Spleen (tissue), 7 donors: ENCODE measurements at regions not wholly inside any gene's neighbourhood (a gene's known extent, or its start where the extent isn't known, plus 50 kb on each side); places are given as distances from the start of the nearest gene placed in this dataset.

Source experiments
- CTCF ChIP-seq, 11 experiments: fragments of 200-600 bp in 7 of 11; fragments of 450-650 bp in 4 of 11; sonication (generic) in 4 of 11; IDR thresholded peaks in 8 of 11; conservative IDR thresholded peaks in 3 of 11; 1 replicate in 7 of 11; 2 replicates in 4 of 11; pipeline versions ENCODE4 v1.4.0 to v1.8.0; 2016 to 2021; ENCODE audit warnings: antibody characterized with exemption in 11 of 11, inconsistent platforms in 4 of 11, mild to moderate bottlenecking in 1 of 11
- POLR2A ChIP-seq, 3 donors: fragments of 450-650 bp; IDR thresholded peaks; one replicate each; pipeline ENCODE4 v1.5.1; 2017; ENCODE audit warnings: antibody characterized with exemption in 3 of 3, mild to moderate bottlenecking in 1 of 3
- POLR2AphosphoS5 ChIP-seq, 3 donors: sonication (generic); formaldehyde crosslinking; IDR thresholded peaks; one replicate each; pipeline ENCODE4 v1.5.1; 2017; ENCODE audit warnings: antibody characterized with exemption in 3 of 3
- donor health status: DM: no; HTN: no; CAD: no; lungs with moderate emphysema.
- donor health status: DM: no; HTN: no; CAD: no.
- donor health status: DM: no; HTN: no; CAD: no.

DNA sequence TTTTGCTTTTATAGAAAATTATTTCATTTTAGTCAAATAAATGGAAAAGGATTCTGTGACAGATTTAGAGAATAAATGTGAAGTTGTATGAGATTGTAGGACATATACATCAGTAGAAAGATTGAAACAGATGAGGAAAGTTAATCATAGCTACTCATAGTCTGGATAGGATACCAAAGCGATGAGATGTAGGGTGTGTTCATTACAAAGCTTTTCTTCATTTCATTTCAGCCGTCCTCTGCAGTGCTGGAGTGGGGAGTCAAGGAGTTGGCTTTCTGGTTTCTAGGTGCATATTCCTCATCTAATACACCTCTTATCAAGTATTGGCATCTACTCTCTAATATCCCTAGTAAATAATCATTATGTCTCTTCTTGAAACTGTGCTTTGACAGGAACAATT lies 149.5 kb upstream of the NEGR1 start:
- TF ChIP-seq CTCF (IDR thresholded peaks at IDR 0.05 in 8 of 11, conservative IDR thresholded peaks at IDR 0.05 in 3 of 11) (no peak), POLR2AphosphoS5 (IDR thresholded peaks at IDR 0.05) (no peak), POLR2A (IDR thresholded peaks at IDR 0.05) (no peak)
